ENCODE measurements at regions not wholly inside any gene's neighbourhood (a gene's known extent, or its start where the extent isn't known, plus 50 kb on each side); places are given as distances from the start of the nearest gene placed in this dataset.

GRCh38 chrX:127568691-127569090, 483.5 kb downstream of the ACTRT1 start:
- 19 to 41% methylated on average over 1 of the region's 1 CpG for WGBS, 2 donors
- TF ChIP-seq CTCF (IDR thresholded peaks at IDR 0.05): no peak
- no peak for DNase-seq (ENCODE audit: low spot score in 2 of 2)
- H3K4me3 ChIP-seq (ENCODE audit: low read depth, poor library complexity, severe bottlenecking): no peak overlapping the region
- intact Hi-C loops (cut with DNase I; ENCODE audit: low total_unique reads): no loop called here

- 37 to 79% methylated on average over 2 of the region's 2 CpGs for WGBS, 2 donors
- TF ChIP-seq CTCF (IDR thresholded peaks at IDR 0.05): no peak
- no peak for TF ChIP-seq POLR2A (IDR thresholded peaks at IDR 0.05)
- DNase-seq (ENCODE audit: low spot score in 2 of 2): no peak
- no peak overlapping the region for H3K4me3 ChIP-seq (ENCODE audit: low read depth, poor library complexity, severe bottlenecking)
- intact Hi-C loops (cut with DNase I; ENCODE audit: low total_unique reads): no loop called here
Measured at GRCh38 chrX:127558811-127559210, 493.4 kb downstream of the ACTRT1 start.

GRCh38 chrX:127552571-127552970, 499.6 kb downstream of the ACTRT1 start:
- intact Hi-C loops (cut with DNase I; ENCODE audit: low total_unique reads): no loop called here
- no peak overlapping the region for H3K4me3 ChIP-seq (ENCODE audit: low read depth, poor library complexity, severe bottlenecking)
- no peak for TF ChIP-seq CTCF (IDR thresholded peaks at IDR 0.05)
- 36 to 64% methylated on average over 3 of the region's 3 CpGs for WGBS, 2 donors
- DNase-seq (ENCODE audit: low spot score in 2 of 2): no peak

GRCh38 chrX:127519323-127519722, 532.9 kb downstream of the ACTRT1 start:
- H3K4me3 ChIP-seq (ENCODE audit: low read depth, poor library complexity, severe bottlenecking): no peak overlapping the region
- intact Hi-C loops (cut with DNase I; ENCODE audit: low total_unique reads): no loop called here
- TF ChIP-seq POLR2A (IDR thresholded peaks at IDR 0.05): no peak
- no peak for DNase-seq (ENCODE audit: low spot score in 2 of 2)
- WGBS, 2 donors: 71 to 83% methylated on average over 2 to 4 of the region's 4 CpGs

- DNase-seq (ENCODE audit: low spot score in 2 of 2): no peak
- TF ChIP-seq CTCF (IDR thresholded peaks at IDR 0.05): no peak
- no peak for TF ChIP-seq POLR2A (IDR thresholded peaks at IDR 0.05)
- no peak overlapping the region for H3K4me3 ChIP-seq (ENCODE audit: low read depth, poor library complexity, severe bottlenecking)
- WGBS, 2 donors: 89 to 100% methylated on average over 1 of the region's 1 CpG
- intact Hi-C loops (cut with DNase I; ENCODE audit: low total_unique reads): no loop called here
Measured at GRCh38 chrX:127490000-127490399, 562.2 kb downstream of the ACTRT1 start.

GRCh38 chrX:127466211-127466610, 586.0 kb downstream of the ACTRT1 start:
- H3K4me3 ChIP-seq (ENCODE audit: low read depth, poor library complexity, severe bottlenecking): no peak overlapping the region
- intact Hi-C loops (cut with DNase I; ENCODE audit: low total_unique reads): no loop called here
- DNase-seq (ENCODE audit: low spot score in 2 of 2): no peak
- TF ChIP-seq POLR2A (IDR thresholded peaks at IDR 0.05): no peak
- no peak for TF ChIP-seq CTCF (IDR thresholded peaks at IDR 0.05)
